22Rv1 (cell line): ENCODE measurements at regions not wholly inside any gene's neighbourhood (a gene's known extent, or its start where the extent isn't known, plus 50 kb on each side); places are given as distances from the start of the nearest gene placed in this dataset.
A peak's percentile ranks its signal among the peaks of the same experiment; 100 is the strongest.
"Not testable (repeated sequence)": the region's sequence is repeated elsewhere in the genome, so short reads cannot be mapped to it uniquely, and the experiment has no call there.

ENCODE experiments used
- H3K27ac ChIP-seq: fragments of 450-650 bp; 2 replicates; pipeline ENCODE4 v1.5.1; 2017
- ZFX ChIP-seq: fragments of 450-650 bp; IDR thresholded peaks from 2 replicates; pipeline ENCODE4 v1.6.1; 2017; ENCODE audit warnings: antibody characterized with exemption, borderline replicate concordance
- TF ChIP-seq, protein P1 (sequence below): fragments of 450-650 bp; IDR thresholded peaks from 2 replicates; pipeline ENCODE4 v1.5.1; 2017; ENCODE audit warnings: mild to moderate bottlenecking

- TF ChIP-seq, protein P1, sequence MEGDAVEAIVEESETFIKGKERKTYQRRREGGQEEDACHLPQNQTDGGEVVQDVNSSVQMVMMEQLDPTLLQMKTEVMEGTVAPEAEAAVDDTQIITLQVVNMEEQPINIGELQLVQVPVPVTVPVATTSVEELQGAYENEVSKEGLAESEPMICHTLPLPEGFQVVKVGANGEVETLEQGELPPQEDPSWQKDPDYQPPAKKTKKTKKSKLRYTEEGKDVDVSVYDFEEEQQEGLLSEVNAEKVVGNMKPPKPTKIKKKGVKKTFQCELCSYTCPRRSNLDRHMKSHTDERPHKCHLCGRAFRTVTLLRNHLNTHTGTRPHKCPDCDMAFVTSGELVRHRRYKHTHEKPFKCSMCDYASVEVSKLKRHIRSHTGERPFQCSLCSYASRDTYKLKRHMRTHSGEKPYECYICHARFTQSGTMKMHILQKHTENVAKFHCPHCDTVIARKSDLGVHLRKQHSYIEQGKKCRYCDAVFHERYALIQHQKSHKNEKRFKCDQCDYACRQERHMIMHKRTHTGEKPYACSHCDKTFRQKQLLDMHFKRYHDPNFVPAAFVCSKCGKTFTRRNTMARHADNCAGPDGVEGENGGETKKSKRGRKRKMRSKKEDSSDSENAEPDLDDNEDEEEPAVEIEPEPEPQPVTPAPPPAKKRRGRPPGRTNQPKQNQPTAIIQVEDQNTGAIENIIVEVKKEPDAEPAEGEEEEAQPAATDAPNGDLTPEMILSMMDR = no peak
- no peak for TF ChIP-seq ZFX
Observed at GRCh38 chr22:11253000-11253511, 4274.9 kb upstream of the OR11H1 start.

DNA sequence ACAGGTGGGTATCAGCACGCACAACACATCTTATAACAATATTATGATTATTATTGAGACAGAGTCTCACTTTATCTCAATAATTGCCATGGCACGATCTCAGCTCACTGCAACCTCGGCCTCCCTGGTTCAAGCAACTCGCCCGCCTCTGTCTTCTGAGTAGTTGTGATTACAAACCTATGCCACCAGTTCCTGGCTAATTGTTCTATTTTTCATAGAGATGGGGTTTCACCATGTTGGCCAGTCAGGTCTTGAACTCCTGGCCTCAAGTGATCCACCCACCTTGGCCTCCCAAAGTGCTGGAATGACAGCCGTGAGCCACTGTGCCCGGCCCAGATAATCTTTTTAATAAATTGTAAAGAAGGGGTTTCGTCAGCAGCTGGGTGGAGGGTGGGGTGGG is 4257.0 kb upstream of the OR11H1 start:
- H3K27ac ChIP-seq = not testable (repeated sequence)

More at GRCh38 chr22:11253000-11253511, 4274.9 kb upstream of the OR11H1 start:
- H3K27ac ChIP-seq = no peak overlapping the region

DNA sequence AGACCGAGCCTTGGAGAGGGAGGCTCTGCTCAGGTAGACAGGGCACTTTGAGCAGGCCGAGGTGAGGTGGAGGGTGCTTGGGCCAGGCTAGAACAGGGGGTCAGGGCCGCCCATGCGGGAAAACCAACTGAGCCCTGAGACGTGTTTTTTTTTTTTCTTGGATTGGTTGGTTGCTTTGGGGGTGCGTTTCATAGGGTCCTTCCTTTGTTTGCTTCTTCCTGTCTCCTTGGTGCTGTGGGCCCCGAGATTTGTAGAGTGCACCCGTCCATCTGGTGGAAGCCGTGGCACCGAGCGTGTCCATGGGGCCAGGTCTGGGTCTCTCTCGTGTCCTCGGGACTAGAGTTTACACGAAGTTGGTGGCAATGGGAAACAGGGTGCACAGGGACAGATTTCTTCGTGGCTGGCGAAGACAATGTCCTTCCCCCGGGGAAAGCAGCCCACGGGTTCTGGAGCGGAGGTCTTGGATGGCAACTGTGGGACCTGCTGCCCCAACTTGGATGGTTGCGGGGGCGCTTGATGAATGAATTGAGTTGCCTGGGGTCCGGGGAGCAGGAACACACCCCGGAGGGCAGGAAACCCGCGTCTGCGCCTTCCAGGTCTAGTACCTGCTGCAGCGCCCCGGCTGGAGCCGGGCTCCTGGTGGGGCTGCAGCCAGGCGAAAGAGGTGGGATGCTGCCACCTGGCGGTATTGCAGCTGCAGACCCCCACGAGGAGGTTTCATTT is 4242.7 kb upstream of the OR11H1 start:
- TF ChIP-seq, protein P1 = peak; percentile 83
- H3K27ac ChIP-seq = not testable (repeated sequence)

DNA sequence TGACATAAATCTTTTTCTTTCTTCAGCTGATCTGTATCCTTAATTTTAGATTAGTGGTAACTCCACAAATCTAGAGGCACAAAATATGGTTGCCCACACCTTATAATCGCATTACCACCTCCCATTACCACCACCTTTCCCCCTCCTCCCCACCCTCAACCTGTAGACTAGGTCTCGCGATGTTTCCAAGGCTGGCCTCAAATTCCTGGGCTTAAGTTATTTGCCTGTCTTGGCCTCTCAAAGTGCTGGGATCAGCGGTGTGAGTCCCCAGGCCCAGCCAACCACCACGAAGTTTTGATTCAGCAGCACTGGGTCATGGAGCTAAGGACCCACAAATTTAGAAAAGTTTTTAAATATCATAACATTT is 4242.2 kb upstream of the OR11H1 start:
- TF ChIP-seq, protein P1 = peak; percentile 38
- not testable (repeated sequence) for H3K27ac ChIP-seq

GRCh38 chr22:11288246-11289220 is 4239.5 kb upstream of the OR11H1 start:
- not testable (repeated sequence) for H3K27ac ChIP-seq

DNA sequence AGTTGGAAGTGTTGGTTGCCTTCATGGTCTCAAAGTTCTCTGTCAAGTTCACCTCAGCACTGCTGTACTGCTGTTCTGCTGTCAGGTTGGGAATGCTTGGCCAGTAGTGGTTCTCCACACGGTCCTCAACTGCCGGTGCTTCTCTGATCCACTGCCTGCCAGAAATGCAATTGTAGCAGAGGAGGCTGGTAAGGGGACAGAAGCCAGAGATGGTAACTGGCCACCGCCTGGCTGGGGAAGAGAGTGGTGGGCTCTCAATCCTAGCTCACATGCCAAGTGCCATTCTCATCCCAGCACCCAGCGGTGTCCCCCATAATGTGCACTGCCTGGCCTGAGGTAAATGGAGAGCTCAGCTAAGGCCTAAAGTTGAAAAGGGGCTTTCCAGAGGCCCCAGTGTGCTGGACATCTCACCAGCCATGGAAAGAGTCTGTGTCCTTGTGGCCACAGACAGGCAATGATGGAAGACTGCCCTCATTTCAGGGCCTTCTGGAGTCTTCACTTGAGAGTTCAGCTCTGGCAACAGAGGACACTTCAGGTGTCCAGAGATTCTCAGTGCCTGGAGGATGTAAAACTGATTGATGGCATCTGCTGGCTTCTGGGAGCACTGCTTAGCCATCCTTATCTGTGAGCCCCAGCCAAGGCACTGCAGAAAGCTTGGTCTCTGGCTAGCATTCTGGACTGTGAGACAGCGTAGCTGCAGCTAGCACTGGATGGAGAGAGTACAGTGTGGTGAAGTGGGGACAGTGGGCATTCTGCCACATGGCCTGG is 4229.7 kb upstream of the OR11H1 start:
- not testable (repeated sequence) for H3K27ac ChIP-seq

DNA sequence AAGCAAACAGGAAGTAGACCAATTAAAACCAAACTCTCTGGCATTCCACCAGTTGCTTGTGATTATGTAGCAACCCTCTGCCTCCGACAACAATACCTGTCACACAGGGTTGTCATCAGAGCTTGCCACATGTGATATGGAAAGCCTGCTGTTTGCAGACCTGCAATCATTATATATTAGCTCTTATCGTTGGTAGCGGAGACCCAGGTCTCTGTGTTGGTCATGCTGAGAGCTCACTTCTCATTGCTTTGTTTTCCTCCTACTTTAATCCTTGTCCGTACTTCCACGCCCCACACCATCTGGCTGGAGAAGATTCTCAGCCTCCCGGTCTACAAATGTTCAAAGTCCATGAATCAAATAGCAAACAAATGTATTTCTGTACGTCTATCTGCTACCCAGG is 4225.6 kb upstream of the OR11H1 start:
- not testable (repeated sequence) for H3K27ac ChIP-seq

- not testable (repeated sequence) for H3K27ac ChIP-seq
Observed at GRCh38 chr22:11302904-11303303, 4225.1 kb upstream of the OR11H1 start.

GRCh38 chr22:11305179-11305578 is 4222.8 kb upstream of the OR11H1 start:
- not testable (repeated sequence) for H3K27ac ChIP-seq

GRCh38 chr22:11306933-11307518 is 4221.0 kb upstream of the OR11H1 start:
- not testable (repeated sequence) for H3K27ac ChIP-seq

DNA sequence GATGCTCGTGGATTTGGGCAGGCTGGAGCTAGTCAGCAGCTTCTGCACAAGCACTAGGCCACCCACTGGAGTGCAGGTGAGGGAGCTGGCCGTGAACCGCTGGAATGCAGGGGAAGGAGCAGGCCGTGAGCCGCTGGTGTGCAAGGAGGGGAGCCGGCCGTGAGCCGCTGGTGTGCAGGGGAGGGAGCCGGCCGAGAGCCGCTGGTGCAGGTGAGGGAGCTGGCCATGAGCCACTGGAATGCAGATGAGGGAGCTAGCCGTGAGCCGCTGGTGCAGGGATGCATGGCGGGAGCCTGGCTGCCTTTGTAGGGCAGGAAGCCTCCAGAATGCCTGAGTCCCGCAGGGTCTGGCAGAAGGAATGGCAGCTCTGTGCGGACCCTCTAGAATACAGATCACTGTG is 4220.0 kb upstream of the OR11H1 start:
- H3K27ac ChIP-seq = no peak overlapping the region
- TF ChIP-seq, protein P1 = no peak
- TF ChIP-seq ZFX = no peak

DNA sequence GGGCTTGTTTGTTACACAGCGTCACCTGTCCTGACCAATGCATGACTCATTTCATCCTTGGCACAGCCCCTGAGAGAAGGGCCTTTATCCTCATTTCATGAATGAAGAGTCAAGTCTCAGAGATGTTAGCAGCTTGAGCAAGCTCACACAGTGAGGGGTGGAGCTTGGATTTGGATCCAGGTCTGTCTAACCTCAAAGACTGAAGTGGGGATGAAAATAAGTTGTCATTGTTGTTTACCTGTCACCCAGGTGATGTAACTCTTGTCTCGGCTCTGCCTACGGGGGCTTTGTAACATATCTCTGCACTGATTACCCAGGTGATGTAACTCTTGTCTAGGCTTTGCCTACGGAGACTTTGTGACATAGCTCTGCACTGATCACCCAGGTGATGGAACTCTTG is 4218.2 kb upstream of the OR11H1 start:
- H3K27ac ChIP-seq = not testable (repeated sequence)

DNA sequence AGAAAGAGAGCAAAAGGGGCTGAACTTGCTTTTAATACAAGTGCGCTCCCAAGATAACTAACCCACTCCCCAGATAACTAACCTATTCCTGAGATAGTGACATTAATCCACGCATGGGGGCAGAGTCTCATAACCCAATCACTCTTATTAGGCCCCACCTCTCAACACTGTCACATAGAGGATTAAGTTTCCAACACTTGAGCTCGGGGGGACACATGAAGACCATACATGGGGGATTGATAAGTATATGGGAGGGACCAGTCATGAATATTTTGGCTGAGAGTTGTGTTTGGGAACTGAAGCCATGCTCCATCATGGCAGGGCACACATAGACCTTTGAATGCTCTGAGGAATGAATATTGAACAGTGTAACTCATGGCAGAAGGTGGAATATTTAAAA is 4217.3 kb upstream of the OR11H1 start:
- H3K27ac ChIP-seq = not testable (repeated sequence)

GRCh38 chr22:11312640-11313039 is 4215.4 kb upstream of the OR11H1 start:
- H3K27ac ChIP-seq = not testable (repeated sequence)
